ENCODE measurements at regions not wholly inside any gene's neighbourhood (a gene's known extent, or its start where the extent isn't known, plus 50 kb on each side); places are given as distances from the start of the nearest gene placed in this dataset.
"Not testable (repeated sequence)": the region's sequence is repeated elsewhere in the genome, so short reads cannot be mapped to it uniquely, and the experiment has no call there.

DNA sequence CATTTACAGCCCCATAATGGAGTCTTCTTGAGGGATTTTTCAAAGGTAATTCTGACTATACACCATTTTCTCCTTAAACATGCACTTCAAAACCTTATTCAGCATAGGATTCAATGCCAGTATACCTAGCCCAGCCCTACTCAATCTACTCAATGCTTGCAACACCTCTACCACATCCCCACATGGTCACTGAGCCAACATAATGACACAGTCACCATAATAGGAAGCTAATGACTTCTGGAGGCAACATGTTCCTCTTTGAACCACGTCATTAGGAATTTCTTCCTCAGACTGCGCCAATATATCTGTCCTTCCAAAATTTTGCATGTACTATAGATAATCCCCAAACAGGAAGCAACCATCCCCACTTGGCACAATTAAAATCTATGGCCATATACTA, 153.9 kb upstream of the SETMAR start:
- DNase-seq (ENCODE audit: low spot score): no peak

DNA sequence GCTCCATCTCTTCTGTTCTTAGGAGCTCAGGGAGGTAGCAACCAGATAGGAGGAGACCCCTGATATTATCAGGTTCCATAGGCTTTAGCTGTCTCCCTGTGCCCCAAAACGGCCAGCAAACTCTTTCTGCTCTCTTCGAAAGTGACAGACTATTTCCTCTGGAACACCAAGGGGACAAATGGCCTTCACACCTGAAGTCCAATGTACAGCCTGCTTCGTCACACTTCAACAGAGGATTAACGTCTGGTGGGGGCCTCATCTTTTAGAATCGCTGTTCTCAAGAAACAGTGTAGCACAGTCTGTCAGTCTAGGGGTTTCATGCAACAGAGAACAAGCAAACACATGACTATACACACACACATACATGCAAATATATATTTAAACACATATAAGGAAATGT, 152.4 kb upstream of the SETMAR start:
- no peak for DNase-seq (ENCODE audit: low spot score)

- DNase-seq (ENCODE audit: low spot score): no peak
Observed at GRCh38 chr3:4151859-4152258, 151.3 kb upstream of the SETMAR start.

DNA sequence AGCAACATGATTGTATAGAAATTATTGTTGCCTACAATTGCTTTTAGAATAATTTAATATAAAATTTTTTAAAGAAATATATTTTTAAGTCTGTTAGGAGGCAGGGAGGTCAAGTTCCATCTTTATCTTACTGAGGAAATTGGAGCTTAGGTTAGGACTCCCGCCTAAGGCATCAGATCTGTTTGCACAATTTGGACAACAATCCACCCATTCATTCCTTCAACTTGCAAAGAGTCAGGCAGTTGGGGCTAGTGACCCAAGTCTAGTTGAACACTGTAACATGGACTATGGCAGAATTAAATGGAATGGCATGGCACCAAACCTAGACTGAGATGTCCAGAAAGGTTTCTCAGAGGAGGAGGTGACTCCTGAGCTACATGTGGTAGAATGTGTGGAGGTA, 149.4 kb upstream of the SETMAR start:
- DNase-seq (ENCODE audit: low spot score): no peak

DNA sequence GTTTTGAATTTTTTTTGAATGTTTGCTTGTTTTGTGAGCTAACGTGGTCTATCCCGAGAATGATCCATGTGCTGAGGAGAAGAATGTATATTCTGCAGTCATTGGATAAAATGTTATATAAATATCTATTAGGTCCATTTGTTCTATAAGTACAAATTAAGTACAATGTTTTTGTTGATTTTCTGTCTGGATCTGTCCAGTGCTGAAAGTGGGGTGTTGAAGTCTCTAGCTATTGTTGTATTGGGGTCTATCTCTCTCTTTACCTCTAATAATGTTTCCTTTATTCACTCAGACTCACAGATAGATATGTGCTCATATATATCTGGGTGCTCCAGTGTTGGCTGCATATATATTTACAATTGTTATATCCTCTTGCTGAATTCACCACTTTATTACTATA, 144.8 kb upstream of the SETMAR start:
- no peak for DNase-seq (ENCODE audit: low spot score)

DNA sequence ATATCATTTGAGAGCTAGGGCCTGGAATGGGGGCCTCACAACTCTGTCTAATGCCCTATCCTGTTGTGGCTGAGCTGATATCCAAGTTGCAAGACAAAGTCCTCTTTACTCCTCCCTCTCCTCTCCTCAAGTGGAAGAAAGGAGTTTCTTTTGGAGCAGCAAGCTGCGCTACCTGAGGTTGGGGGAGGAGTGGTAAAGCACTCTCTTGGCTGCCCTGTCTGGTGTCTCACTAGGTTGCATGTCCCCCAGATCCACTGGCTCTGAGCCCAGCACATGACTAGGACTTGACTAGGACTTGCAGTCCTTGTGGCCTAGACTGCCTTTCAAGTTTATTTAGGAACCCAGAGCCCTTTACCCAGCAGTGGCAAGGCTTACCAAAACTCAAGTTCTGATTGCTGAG, 141.1 kb upstream of the SETMAR start:
- DNase-seq (ENCODE audit: low spot score): peak; percentile 11

- no peak for DNase-seq (ENCODE audit: low spot score)
Observed at GRCh38 chr3:4163011-4163410, 140.2 kb upstream of the SETMAR start.

- no peak for DNase-seq (ENCODE audit: low spot score)
Observed at GRCh38 chr3:4166540-4166939, 136.6 kb upstream of the SETMAR start.

- not testable (repeated sequence) for DNase-seq (ENCODE audit: low spot score)
Observed at GRCh38 chr3:4167230-4167629, 135.9 kb upstream of the SETMAR start.

GRCh38 chr3:4174791-4175190, 128.4 kb upstream of the SETMAR start:
- DNase-seq (ENCODE audit: low spot score): peak; percentile 44

GRCh38 chr3:4191971-4192370, 111.2 kb upstream of the SETMAR start:
- no peak for DNase-seq (ENCODE audit: low spot score)

GRCh38 chr3:4195006-4195405, 108.2 kb upstream of the SETMAR start:
- DNase-seq (ENCODE audit: low spot score): no peak

GRCh38 chr3:4196506-4197147, 106.5 kb upstream of the SETMAR start:
- DNase-seq (ENCODE audit: low spot score): peak; percentile 27

- no peak for DNase-seq (ENCODE audit: low spot score)
Observed at GRCh38 chr3:4197670-4198069, 105.5 kb upstream of the SETMAR start.

- no peak for DNase-seq (ENCODE audit: low spot score)
Observed at GRCh38 chr3:4198491-4198890, 104.7 kb upstream of the SETMAR start.

DNA sequence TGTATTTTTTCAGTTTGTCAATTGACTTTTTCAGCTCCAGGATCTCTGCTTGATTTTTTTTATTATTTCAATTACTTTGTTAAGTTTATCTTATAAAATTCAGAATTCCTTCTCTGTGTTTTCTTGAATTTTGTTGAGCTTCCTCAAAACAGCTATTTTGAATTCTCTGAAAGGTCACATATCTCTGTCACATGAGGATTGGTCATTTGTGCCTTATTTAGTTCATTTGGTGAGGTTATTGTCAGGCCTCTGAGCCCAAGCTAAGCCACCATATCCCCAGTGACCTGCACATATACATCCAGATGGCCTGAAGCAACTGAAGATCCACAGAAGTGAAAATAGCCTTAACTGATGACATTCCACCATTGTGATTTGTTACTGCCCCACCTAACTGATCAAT, 98.4 kb upstream of the SETMAR start:
- DNase-seq (ENCODE audit: low spot score): not testable (repeated sequence)

GRCh38 chr3:4207672-4208071, 95.5 kb upstream of the SETMAR start:
- DNase-seq (ENCODE audit: low spot score): no peak

GRCh38 chr3:4208556-4208955, 94.6 kb upstream of the SETMAR start:
- DNase-seq (ENCODE audit: low spot score): no peak

GRCh38 chr3:4211610-4212009, 91.6 kb upstream of the SETMAR start:
- no peak for DNase-seq (ENCODE audit: low spot score)

- DNase-seq (ENCODE audit: low spot score): not testable (repeated sequence)
Observed at GRCh38 chr3:4213420-4213819, 89.7 kb upstream of the SETMAR start.

GRCh38 chr3:4216974-4217373, 86.2 kb upstream of the SETMAR start:
- not testable (repeated sequence) for DNase-seq (ENCODE audit: low spot score)

- DNase-seq (ENCODE audit: low spot score): no peak
Observed at GRCh38 chr3:4218456-4219226, 84.5 kb upstream of the SETMAR start.

DNA sequence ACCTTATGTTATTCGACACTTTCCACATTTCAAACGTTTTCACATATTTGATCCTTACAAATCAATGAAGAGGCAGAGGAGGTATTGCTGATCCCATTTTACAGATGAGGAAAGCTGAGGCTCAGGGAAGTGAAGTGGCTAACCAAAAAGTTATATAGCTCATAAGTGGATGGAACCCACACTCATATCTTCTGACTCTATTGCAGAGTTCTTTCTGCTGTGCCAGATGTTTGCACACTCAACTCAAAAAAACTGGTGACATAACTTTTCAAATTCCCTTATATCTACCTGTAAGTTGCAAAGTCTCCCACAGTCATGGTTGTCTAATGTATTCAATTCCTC, 84.0 kb upstream of the SETMAR start:
- no peak for DNase-seq (ENCODE audit: low spot score)

GRCh38 chr3:4220065-4220464, 83.1 kb upstream of the SETMAR start:
- DNase-seq (ENCODE audit: low spot score): no peak
